Brain microvascular endothelial cell (primary cell): ENCODE measurements at regions not wholly inside any gene's neighbourhood (a gene's known extent, or its start where the extent isn't known, plus 50 kb on each side); places are given as distances from the start of the nearest gene placed in this dataset.
"Not testable (repeated sequence)": the region's sequence is repeated elsewhere in the genome, so short reads cannot be mapped to it uniquely, and the experiment has no call there.

Experiments
- DNase-seq: peaks from one replicate; pipeline ENCODE4 v3.0.0-alpha.2; 2020
- H3K27ac ChIP-seq: fragments of 250-450 bp; sonication (Bioruptor Pico); 2 replicates; pipeline ENCODE4 v1.5.1; 2020; ENCODE audit warnings: mild to moderate bottlenecking, moderate library complexity
- H3K27me3 ChIP-seq: fragments of 250-450 bp; sonication (Bioruptor Pico); replicated peaks from 2 replicates; pipeline ENCODE4 v1.5.1; 2020; ENCODE audit warnings: mild to moderate bottlenecking
- H3K36me3 ChIP-seq: fragments of 250-450 bp; sonication (Bioruptor Pico); replicated peaks from 2 replicates; pipeline ENCODE4 v1.5.1; 2020; ENCODE audit warnings: mild to moderate bottlenecking
- H3K4me3 ChIP-seq: 2 replicates; pipeline ENCODE4 v1.5.1; 2011; ENCODE audit warnings: low read depth, mild to moderate bottlenecking, control low read depth, low read length, moderate library complexity
- in situ Hi-C: cut with HindIII; loops from 2 replicates; pipeline ENCODE4 v1.10.0; 2017; ENCODE audit warnings: low sequenced_read_pairs, low pct_ligation_motif_present
- TF ChIP-seq, protein P1 (sequence below): IDR thresholded peaks from 2 replicates; pipeline ENCODE4 v1.5.1; 2011; ENCODE audit warnings: low read depth, mild to moderate bottlenecking, moderate library complexity, low read length, control low read depth, inconsistent platforms; ENCODE audit errors: missing control alignments

- Histone ChIP-seq H3K36me3 (no peaks in the 10 kb centered on the region), H3K27ac (no peak overlapping the region), H3K4me3 (no peak overlapping the region), H3K27me3 (no peaks in the 10 kb centered on the region)
- DNase-seq, result no peak
- in situ Hi-C loops, result no loop called here
- TF ChIP-seq, protein P1, sequence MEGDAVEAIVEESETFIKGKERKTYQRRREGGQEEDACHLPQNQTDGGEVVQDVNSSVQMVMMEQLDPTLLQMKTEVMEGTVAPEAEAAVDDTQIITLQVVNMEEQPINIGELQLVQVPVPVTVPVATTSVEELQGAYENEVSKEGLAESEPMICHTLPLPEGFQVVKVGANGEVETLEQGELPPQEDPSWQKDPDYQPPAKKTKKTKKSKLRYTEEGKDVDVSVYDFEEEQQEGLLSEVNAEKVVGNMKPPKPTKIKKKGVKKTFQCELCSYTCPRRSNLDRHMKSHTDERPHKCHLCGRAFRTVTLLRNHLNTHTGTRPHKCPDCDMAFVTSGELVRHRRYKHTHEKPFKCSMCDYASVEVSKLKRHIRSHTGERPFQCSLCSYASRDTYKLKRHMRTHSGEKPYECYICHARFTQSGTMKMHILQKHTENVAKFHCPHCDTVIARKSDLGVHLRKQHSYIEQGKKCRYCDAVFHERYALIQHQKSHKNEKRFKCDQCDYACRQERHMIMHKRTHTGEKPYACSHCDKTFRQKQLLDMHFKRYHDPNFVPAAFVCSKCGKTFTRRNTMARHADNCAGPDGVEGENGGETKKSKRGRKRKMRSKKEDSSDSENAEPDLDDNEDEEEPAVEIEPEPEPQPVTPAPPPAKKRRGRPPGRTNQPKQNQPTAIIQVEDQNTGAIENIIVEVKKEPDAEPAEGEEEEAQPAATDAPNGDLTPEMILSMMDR, result no peak
Observed at GRCh38 chr5:93224624-93225023, 356.4 kb downstream of the NR2F1-AS1 start.

DNA sequence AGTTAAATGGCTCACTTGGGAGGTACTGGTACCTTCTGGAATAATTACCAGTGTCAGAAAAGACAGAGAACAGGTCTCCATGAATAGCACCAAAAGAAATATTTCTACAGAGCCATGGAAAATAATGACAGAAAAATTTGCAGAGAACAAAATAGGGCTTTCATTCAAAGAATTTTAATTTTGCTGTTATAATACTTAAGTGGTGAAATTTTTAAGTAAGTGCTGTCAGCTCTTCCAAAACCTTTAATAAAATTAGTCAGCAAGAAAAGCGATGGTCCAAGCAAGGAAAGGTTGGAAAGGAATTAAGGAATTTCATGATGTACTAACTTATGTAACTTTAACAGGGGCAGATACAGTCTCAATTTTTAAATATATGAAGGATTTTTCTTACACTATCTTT lies 359.2 kb downstream of the NR2F1-AS1 start:
- no peaks in the 10 kb centered on the region for H3K27me3 ChIP-seq
- no peak overlapping the region for H3K27ac ChIP-seq
- H3K4me3 ChIP-seq, result no peak overlapping the region
- TF ChIP-seq, protein P1, result no peak
- no peaks in the 10 kb centered on the region for H3K36me3 ChIP-seq
- in situ Hi-C loops, result no loop called here
- DNase-seq, result no peak

DNA sequence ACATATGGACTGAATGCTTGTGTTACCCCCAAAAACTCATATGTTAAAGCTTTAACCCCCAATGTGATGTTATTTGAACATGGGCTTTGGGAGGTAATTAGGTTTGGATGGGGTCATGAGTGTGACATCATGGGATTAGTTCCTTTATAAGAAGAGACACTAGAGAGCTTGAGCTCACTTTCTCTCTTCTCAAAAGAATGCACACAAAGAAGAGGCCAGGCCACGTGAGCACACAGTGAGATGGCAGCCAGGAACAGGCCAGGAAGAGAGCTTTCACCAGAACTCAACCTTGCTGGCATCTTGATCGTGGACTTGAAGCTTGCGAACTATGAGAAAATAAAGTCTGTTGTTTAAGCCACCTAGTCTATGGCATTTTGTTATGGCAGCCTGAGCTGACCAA lies 360.6 kb downstream of the NR2F1-AS1 start:
- H3K27me3 ChIP-seq, result no peaks in the 10 kb centered on the region
- TF ChIP-seq, protein P1, result no peak
- in situ Hi-C loops, result no loop called here

DNA sequence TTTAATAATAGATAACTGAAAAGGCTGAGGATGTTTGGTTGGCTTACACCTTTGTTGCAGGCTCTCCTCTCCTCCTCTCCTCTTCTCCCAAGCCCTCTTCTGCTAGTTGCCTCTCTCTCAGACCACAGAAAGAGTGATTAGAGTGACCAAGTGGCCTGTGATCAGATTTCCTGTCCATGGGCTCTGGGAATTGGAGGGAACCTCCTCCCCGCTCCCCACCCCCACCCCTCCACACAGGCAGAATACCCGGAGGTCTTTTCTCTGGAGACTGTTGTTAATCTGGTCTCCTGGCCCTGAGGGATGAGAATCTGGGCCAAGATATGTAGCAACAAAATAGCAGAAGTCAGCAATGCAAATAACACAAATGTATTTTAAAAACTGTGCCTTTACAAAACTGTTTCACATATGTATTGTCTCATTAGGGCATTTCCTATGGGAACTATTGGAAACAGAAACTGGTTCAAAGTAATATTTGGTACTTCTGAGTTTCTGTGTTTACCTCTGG lies 361.3 kb downstream of the NR2F1-AS1 start:
- no peak overlapping the region for H3K27ac ChIP-seq
- DNase-seq, result no peak
- in situ Hi-C loops, result no loop called here
- no peak overlapping the region for H3K4me3 ChIP-seq
- no peaks in the 10 kb centered on the region for H3K36me3 ChIP-seq
- TF ChIP-seq, protein P1, result no peak
- no peaks in the 10 kb centered on the region for H3K27me3 ChIP-seq

More for the DNA sequence above, 360.6 kb downstream of the NR2F1-AS1 start:
- Histone ChIP-seq H3K36me3 (no peaks in the 10 kb centered on the region), H3K27ac (no peak overlapping the region), H3K4me3 (no peak overlapping the region)
- no peak for DNase-seq

DNA sequence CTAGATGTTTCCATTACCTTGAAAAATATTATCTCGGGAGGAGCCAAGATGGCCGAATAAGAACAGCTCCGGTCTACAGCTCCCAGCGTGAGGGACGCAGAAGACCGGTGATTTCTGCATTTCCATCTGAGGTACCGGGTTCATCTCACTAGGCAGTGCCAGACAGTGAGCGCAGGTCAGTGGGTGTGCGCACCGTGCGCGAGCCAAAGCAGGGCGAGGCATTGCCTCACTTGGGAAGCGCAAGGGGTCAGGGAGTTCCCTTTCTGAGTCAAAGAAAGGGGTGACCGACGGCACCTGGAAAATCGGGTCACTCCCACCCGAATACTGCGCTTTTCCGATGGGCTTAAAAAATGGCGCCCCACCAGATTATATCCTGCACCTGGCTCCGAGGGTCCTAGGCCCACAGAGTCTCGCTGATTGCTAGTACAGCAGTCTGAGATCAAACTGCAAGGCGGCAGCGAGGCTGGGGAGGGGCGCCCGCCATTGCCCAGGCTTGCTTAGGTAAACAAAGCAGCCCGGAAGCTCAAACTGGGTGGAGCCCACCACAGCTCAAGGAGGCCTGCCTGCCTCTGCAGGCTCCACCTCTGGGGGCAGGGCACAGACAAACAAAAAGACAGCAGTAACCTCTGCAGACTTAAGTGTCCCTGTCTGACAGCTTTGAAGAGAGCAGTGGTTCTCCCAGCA lies 367.8 kb downstream of the NR2F1-AS1 start:
- in situ Hi-C loops, DNase-seq, H3K4me3 ChIP-seq, H3K27ac ChIP-seq, H3K27me3 ChIP-seq, H3K36me3 ChIP-seq: not testable (repeated sequence)

- TF ChIP-seq, protein P1, result no peak
- no peak overlapping the region for H3K27ac ChIP-seq
- H3K4me3 ChIP-seq, result no peak overlapping the region
- DNase-seq, result no peak
- no peaks in the 10 kb centered on the region for H3K27me3 ChIP-seq
- in situ Hi-C loops, result no loop called here
- no peaks in the 10 kb centered on the region for H3K36me3 ChIP-seq
Observed at GRCh38 chr5:93209476-93209875, 371.5 kb downstream of the NR2F1-AS1 start.
